DMS 273 (cell line): ENCODE measurements at regions not wholly inside any gene's neighbourhood (a gene's known extent, or its start where the extent isn't known, plus 50 kb on each side); places are given as distances from the start of the nearest gene placed in this dataset.
"Not testable (repeated sequence)": the region's sequence is repeated elsewhere in the genome, so short reads cannot be mapped to it uniquely, and the experiment has no call there.

Experiments used
- DNase-seq: peaks from one replicate; lab custom pipeline; 2025; ENCODE audit not compliant: unreplicated experiment; lab: John Stamatoyannopoulos, UW

DNA sequence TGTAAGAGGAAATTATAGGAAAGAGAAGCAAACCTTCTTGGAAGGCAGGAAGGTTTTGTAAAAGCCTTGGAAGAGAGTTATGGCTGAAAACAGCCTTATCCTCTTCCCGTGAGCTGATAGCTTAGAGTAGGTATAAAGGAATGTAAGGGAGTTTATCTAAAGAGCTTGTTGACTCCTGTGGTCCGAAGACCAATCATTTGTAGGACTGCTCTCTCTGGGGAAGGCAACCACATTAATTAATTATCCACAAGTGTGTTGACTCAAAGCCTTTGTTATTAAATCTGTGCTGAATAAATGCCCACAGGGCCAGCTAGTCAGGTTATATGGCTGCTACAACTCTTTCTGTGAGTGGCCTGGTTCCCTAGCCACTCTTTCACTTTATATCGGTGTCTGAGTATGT is 452.1 kb upstream of the RASGRP1 start:
- no peak for DNase-seq

DNA sequence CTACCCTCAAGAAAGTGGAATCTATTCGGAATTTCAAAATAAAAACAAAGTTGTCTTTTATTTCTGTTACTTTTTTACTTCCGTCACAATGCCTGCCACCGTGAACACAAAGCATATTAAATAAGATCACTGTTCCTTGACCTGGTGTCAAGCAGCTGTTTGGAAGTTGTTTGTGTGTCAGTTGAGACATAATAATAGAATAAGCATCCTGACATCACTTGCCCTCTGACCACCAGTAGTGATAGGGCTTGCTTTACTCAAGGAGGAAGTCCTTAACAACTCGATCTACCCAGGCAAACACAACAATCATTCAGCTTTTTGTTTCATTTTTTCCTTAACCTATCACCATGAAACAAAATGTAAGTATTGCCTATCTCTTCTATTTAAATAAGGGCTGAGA is 454.4 kb upstream of the RASGRP1 start:
- no peak for DNase-seq

DNA sequence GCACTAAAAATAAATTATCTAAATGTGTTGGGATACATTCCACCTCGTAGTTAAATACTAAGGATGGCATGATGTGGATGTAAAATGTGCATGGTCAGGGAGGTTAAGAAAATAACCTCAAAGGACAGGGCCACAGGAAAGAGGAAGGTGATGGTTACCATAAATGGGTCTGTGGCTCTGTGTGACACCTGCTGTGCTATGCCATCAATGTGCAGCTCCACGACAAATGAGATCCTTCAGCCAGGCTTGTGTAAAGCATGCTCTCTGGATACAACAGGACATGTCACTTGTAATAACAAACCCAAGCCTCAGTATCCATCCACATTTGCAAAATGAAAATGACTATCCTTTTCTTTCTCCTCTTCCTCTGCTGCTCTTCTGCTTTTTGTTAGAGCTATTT is 456.7 kb upstream of the RASGRP1 start:
- DNase-seq = no peak

DNA sequence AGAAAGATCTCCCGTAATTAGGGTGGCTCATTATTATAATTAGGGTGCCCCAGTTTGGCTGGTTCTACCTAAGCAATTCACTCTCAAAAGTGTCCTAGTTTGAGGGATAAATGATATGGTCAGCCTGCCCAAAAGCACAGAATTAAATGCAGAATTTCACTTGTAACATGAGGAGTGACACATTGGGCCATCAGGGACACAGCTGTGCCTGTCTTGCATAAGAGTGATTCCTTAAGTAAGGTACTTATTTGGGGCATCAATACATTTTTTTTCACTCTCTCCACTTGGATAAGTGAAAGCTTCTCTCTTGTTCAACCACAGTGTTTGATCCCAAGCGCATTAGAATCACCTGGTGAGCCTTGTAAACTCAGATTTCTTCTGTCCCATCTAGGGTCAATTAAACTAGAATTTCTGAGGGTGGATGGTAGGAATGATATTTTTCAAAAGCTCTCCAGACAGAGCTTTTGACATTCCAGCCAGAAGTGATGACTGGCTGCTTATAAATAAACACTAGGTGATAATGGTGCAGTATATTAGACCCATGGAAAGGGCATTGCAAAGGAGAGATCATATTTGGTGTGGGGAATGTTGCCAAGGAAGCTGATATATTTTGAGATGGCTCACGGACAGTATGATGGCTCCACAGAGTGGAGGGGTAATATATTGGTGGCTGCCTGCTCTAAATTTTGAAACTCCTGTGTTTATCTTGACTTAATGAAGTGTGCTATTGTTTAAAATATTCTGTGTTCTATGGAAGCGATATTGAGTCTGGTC is 458.1 kb upstream of the RASGRP1 start:
- DNase-seq = peak; percentile 12

DNA sequence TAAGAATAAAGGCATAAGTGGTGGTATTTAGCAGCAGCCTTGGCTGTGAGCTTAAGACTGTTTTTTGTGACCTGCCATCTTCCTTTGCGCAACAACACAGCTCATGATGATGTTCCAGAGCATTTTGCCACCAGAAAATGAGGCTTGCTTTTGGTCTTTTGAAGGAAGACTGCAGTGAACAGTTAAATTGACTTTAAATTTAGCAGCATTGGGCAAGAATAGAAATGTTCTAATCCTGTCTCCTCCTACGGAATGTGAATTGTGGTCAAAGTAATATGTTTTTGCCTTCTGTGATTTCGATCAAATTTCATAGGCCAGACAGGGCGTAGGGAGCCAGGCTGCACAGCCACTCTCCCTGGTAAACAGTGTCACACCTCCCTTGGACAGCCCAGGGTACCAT is 460.7 kb upstream of the RASGRP1 start:
- DNase-seq = no peak

DNA sequence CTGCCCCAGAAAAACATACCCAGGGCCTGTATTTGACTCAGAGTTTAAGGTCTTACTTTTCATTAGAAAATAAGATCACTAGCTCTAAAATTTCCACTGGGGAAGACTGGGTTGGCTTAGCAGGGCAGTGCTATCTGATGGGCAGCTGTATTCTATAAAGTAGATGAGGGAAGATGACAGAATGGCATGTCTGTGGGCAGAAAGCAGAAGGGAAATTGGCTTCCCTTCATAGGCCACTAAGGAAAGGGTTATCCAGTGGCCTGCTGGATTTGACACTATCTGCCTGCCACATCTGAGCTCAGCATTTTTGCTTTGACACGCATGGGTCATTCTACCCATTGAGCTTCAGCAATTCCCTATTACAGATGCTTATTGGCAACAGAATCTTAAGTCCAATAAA is 461.3 kb upstream of the RASGRP1 start:
- no peak for DNase-seq

DNA sequence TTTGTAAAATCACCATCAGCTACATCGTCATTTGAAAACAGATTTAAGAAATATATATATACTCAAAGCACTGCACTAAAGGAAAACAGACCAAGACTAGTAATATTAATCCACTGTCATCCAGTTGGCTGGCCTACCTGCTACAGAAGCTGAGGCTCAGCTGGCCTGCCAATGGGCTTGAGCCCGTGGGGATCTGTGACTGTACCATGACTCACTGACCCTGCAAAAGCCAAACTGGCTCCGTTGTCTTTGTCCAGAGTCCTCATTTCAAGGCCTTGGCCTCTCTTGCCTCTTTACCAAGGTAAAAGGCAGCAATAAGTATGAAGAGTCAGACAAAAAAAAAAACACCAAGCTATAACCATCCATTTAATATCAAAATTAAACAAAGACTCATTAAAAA is 463.5 kb upstream of the RASGRP1 start:
- no peak for DNase-seq

DNA sequence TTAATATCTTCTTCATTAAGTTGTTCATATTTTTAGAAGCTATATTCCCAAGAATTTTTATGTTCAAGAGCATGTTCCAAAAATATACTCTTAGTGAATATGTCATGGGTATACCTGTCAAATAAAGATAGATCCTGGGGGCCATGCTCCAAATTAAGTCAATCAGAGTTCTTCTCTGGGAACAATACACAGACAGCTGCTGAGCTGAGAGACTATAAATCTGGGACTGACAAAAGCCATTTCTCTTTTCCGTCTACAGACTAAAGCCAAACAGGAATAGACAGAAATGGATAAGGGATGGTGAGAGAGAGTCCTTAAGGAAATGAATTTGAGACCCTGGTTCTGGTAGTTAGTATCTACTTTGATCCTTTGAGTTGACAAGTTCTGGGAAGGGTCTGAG is 465.1 kb upstream of the RASGRP1 start:
- no peak for DNase-seq

DNA sequence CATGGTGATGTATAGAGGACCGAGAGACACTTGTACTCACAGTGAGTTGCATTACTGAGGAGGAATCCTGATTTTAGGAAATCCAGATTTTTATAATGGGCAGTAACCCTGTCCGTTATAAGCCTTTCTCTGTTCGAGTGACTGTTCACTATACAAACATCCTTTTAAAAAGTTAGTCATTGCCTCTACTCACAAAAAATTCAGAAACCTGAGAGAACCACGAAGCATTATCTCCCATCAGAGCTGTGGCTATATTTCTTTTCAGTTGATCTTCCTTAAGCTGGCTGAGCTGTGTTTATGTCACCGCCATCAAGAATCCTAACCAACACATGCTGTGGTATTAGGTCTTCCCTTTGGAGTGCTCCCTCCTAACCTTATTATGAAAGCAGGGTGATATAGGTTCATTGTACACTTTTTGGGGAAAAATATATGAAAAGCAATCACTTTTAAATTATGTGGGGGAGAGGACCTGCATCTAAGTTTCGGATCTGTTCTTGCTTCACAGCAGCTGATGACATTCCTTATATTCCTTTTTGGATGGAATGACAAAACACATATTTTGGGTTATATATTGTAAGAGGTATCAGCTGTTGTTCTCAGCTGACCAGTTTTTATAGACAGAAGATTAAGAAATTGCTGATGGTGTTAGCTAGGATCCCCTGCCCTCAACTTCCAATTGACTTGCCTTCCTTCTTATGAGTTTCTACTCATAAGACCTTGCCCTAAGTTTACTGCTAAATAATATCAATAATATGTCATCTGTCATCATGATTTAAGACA is 465.9 kb upstream of the RASGRP1 start:
- DNase-seq = no peak

DNA sequence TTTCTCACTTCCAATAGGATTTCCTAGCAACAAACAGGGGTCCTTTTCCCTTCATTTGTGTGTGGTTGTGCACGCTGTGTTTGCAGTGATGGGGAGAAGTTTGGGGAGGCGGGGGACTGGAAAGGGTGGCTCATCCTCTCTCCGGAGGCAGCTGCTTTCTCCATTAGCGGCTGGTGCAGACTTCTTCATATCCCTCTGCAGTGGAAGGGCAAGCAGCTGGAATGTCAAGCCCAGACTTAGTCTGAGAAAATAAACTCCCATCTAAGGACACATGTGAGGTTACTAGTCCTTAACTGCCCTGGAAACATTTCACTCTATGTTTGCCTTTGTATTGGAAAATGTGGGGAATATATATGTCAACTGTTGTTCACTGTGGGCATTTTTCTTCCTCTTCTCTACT is 467.0 kb upstream of the RASGRP1 start:
- DNase-seq = no peak

DNA sequence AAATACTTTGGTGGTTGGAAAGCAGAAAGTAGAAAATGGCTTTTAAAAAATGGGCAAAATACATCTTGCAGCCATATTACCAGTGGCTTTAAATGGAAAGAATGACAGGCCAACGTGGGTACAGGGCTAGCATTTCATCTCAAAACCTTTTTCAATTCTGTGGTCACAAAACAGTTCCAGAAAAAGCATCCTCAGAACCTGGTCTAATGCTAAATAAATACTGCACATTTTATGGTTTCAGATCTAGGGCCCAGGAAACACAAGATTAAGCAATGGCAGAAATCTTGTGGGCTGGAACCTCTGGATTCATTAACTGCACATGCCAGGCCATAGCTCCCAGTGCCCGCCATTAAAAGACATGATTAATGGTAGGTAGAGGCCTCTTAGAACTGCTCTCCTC is 470.2 kb upstream of the RASGRP1 start:
- DNase-seq = no peak

DNA sequence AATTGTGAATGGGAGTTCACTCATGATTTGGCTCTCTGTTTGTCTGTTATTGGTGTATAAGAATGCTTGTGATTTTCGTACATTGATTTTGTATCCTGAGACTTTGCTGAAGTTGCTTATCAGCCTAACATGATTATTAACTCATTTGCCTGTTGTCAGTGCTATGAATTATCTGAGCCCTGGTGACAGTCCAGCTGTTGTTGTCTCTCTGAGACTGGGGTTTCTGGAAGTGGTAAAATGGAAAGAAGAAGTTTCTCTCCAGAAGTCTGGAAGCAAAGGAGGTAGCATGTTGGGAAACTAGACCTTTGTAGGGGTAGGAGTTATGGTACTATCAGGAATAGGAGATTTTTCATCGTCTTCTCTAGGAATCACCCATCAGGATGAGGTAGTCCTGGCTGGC is 473.0 kb upstream of the RASGRP1 start:
- not testable (repeated sequence) for DNase-seq

DNA sequence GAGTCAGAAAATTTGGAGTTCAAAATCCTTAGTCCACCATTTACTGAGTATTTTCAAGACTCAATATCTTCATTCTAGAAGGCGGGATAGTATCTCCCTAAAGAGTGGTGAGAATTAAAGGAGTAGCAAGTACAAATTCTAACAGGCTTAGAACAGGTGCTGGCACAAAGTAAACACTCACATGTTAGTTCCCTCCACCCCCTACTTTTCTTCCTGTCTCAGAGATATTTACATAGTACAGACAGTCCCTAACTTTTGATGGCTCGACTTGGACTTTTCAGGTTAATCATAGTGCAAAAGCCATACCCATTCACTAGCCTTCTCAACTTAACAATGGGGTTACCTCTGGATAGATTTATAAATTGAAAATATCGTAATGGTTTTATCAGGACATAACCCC is 476.2 kb upstream of the RASGRP1 start:
- no peak for DNase-seq

DNA sequence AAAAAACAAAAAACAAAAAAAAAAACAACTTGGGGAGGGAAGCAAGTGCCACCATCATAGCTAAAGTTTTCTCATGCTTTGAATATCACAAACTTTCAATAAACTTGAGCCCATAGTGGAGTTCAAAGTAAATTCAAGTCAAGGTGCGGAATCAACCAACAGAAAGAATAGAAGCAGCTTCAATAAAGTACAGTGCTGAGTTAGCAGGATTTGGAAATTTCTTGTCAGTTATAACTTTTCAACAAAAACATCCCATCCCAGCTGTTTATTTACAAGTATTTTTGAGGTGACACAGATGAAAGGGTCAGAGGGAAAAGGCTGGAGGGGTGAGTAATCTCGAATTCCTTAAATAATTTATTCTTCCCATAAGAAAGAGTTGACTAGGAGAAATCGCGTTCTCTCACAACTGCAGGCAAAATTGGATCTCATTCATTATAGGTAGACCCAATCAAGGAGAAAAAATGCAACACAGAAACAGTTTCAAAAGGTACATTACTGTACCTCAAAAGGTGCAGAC is 477.4 kb upstream of the RASGRP1 start:
- DNase-seq = no peak

DNA sequence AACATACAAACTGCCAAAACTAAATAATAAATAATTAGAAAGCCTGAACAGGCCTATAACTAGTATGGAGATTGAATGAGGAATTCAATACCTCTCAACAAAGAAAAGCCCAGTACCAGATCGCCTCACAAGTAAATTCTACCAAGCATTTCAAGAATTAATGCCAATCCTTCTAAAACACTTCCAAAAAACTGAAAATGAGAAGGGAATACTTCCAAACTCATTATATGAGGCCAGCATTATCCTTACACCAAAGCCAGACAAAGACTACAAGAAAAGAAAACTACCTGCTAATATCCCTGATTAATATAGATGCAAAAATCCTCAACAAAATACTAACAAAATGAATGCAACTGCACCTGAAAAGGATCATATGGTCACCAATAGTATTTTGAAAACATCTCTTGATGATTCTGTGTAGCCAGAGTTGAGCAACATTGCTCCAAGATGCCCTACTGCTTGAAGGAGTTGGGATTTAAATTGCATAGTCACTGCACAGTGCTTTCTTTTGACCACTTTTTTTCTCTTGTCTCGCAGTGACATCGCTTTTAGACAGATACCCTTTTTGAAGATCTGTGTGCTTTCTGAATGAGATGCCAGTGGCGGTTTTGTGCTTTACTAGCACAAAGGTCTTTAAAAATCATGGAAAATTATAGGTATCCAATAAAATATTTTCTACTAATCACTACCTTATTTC is 487.2 kb upstream of the RASGRP1 start:
- peak; percentile 55 for DNase-seq

DNA sequence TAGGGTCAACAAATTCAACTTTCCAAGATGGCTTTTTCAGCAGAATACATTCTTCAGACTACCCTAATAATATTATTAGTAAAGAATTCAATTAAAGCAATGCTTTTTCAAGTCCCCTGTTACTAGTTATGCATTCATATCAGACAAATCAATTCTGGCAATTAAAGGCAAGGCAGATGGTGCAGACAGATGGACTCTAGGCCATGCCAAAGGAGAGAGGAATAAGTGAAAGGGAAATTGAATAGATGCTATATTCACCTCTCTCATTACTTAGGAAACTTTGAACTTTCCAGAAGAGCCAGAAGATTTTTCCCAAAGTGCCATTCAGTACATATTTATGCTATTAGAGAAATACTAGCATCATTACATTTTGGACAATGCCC is 487.7 kb upstream of the RASGRP1 start:
- DNase-seq = peak; percentile 93

DNA sequence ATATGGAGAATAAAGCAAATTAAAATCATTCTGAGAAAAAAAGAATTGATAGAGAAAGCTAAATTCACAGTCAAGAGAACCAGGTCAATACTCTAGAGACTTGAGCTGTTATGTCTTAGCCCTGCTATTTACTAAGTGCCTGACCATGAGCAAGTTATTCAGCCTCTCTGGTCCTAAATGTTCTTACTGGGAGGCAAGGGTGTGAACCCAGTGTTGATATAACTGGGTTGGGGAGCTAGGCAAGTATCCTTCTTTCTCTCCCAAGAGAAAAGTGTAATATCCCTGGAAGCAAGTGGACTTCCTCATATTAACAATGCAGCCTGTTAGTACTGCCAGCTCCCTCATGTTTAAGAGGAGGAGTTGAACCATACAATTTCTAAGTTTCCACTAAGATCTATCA is 488.9 kb upstream of the RASGRP1 start:
- DNase-seq = peak; percentile 3

DNA sequence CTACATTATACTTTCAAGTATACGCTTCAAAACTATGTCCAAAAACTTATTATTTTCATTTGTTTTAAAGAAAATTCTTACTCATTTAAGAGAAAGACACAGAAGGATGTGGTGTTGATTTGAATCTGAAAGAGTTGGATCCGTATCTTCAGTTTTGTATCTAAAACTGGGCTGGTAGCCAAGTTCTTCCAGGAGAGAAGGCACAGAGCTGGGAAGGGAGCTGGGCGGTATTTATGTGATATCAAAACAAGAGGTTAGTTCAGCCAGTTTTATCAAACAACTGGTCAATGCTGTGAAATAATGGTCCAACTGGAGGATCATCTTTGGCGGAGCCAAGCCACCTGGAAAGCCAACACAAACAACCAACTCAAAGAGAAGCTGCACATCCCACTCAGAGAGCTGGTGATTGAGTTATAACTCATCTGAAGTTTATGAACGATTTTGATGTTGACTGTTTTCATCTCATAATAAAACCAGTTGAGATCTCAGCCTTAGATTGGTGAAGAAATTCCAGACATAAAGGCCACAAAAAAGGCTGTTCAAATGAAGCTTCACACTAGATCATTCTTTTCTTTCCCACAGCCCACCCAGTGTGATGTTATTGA is 489.6 kb upstream of the RASGRP1 start:
- DNase-seq = peak; percentile 67

DNA sequence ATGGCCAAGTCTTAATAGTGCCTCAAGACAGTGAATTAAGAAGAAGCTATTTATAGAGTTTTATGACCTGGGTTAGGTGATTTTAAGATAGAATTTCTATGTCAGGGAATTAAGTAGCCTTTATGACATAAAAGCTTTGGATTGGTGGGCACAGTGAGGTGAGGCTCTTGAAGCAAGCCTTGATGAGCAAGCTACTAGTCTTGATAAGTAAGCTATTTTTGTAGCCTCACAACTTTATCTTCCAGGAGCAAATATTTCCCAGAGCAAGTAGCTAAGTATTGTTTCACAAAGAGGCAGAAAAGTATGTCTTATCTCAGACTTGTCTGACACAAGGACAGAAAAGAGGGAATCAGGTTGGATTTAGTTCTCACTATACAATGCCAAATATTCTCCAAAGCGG is 491.7 kb upstream of the RASGRP1 start:
- no peak for DNase-seq

DNA sequence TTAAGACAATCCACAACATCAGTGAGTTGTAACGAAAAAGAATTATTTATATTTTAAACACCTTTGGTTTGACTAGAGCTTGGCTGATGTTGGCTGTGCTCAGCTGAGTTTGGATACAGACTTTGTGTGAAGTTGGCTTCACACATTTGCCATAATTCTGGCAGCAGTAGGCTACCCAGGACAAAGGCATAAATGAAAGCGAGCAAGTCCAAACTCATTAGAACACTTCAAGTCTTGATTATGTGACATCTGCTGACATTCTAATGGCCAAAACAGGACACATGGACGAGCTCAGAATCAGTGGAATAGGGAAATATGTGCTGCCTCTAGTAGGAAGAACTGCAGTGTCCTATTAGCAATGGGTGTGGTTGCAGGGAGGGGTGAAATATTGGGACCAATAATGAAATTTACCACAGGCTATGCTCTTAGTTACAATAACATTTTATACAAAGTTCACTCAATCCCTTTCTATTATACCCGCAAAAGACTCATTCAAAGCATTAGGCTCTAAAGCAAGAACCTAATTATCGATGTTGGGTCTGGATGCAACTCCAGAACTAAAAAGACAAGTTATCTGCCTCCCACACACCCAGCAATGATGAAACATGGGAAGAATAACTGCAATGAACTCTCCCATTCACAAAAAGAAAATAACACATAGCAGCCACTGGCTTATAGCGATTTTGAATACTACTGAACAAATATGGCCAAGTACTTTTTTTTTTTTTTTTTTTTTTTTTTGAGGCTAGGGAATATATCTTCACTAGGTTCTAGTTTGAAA is 493.9 kb upstream of the RASGRP1 start:
- DNase-seq = no peak

DNA sequence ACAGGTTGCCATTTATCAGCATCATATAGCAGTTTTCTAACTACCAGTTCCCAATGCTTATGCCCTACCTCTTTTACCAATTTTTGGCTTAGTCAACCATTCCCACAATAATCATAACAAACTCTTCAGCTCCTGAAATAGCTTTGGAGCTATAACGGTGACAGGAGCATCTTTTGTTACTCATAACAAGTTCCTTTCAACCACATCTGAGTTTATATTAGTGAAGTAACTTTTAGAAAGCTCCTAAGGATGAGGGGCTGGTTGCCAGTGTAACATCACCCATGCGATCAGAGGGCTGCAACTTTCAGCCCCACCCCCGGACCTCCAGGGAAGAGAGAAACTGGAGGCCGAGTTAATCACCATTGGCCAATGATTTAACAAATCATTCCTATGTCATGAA is 495.3 kb upstream of the RASGRP1 start:
- DNase-seq = no peak
